GM19023 (cell line): ENCODE measurements at regions not wholly inside any gene's neighbourhood (a gene's known extent, or its start where the extent isn't known, plus 50 kb on each side); places are given as distances from the start of the nearest gene placed in this dataset.

Source experiments
- ATAC-seq: cut with Tn5 transposase; IDR thresholded peaks from one replicate; pipeline ENCODE4 v1.9.1; 2021; ENCODE audit warnings: mild to moderate bottlenecking, moderate library complexity; ENCODE audit not compliant: unreplicated experiment

DNA sequence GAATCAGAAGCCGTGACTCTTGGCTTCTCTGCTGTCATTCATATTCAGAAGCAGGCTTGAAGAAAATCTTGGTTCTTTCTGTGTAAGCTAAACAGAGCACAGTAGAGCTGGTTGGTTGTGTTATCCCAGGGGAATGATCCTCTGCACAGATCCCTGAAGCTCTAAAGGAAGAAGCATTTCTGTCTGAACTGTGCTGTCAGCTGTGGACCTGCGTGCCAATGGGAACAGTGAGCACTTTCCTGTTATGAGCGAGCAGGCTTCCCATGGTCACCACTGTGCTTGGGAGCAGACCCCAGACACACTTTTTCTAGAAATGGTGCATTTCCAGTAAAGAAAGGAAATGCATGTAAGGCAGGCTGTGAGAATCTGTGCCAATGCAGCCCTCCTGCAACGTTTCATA lies 490.2 kb downstream of the EPM2A start:
- no peak for ATAC-seq

- ATAC-seq, result no peak
These were observed 487.5 kb downstream of the EPM2A start for GRCh38 chr6:145247692-145248419.

DNA sequence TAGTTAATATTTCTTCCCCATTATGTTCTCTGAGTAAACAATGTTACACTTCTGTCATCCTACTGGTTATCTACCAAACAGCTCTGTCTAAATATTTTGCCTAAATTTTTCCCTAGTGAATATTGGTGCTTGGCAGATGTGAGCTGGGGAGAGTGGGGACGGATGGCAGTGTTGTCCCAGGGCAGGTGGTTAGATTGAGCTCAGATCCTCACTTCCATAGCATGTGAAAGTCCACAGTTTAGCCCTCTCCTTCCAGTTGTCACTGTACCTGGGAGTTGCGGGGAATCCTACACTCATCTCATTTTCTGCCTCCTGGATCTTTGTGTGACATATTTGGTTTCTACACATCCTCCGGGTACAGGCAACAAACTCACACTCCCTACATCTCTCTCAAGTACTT lies 484.9 kb downstream of the EPM2A start:
- ATAC-seq, result no peak

- ATAC-seq, result no peak
These were observed 482.6 kb downstream of the EPM2A start for GRCh38 chr6:145252737-145253136.

DNA sequence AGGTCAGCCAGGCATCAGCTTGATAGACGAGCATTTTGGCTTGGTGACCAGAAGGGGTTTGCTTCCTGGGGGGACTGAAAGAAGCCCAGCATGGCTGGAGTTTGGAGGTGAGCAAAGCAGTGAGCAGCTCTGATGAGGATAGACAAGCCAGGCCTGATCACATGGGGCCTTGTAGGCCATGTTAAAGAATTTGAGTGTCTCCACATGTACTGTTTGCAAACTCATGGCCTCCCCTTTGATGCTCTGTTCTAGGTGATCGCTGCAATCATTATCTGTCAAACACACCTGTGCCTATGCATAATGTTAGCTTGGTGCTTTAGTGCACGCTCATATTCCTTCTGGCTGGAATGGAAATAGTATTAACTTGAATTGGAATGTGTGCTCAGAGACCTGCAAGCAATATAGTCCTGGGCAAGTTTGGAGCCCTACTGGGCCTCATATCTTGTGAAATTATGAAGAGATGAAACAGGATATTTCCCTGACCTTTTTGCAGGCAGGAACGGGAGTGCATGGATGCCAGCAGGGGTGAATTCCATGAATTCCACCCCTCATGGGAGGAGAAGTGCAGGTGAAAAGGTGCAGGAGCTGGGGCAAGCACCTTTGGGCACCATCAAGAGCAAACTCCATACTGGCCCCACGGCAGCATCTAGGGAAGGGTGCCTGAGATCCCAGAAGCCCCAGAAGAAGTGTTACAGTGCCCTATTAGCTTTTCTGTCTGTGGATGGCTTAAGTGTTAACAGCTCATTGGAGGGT lies 480.5 kb downstream of the EPM2A start:
- ATAC-seq, result no peak

- no peak for ATAC-seq
These were observed 477.6 kb downstream of the EPM2A start for GRCh38 chr6:145257704-145258103.

GRCh38 chr6:145258122-145258521 lies 477.2 kb downstream of the EPM2A start:
- no peak for ATAC-seq

- ATAC-seq, result no peak
These were observed 474.7 kb downstream of the EPM2A start for GRCh38 chr6:145260484-145261175.

- ATAC-seq, result no peak
These were observed 473.6 kb downstream of the EPM2A start for GRCh38 chr6:145261758-145262157.

- no peak for ATAC-seq
These were observed 472.5 kb downstream of the EPM2A start for GRCh38 chr6:145262771-145263170.

- ATAC-seq, result no peak
These were observed 471.5 kb downstream of the EPM2A start for GRCh38 chr6:145263778-145264211.

GRCh38 chr6:145266432-145267075 lies 468.8 kb downstream of the EPM2A start:
- ATAC-seq, result no peak

DNA sequence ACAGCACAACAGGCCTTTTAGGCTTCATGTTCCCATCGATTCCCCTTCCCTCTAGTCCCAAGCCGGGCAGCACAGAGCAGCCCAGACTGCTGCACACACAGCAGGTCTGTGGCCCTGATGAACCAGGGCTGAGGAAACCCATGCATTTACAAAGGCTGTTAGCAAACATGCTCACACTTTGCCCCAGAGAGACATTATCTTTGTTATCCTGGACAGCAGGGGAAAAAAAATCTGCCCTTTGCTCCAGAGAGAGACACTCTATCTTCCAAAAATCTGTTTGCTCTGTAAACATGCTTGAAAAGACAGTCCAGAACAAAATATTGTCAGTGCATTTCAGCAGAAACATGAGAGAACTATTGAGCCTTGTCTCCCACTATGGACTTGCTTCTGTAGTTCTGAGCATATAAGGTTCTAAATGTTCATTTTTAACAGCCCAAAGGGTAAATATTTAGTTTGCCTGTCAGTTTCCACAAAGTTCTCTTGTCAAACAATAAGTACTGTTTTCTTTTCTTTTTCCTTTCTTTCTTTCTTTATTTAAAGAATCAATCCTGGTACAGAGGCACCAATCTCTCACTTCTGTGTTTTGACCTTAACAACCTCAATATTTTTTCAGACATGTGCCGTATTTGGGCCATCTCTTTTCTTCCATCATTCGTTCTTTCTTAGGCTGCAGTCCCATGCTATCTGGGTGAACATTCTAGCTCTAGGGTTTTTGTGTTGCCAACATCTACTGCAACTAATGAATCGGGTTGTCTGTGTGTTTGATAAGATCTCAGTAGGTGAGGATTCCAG lies 468.0 kb downstream of the EPM2A start:
- ATAC-seq, result no peak

DNA sequence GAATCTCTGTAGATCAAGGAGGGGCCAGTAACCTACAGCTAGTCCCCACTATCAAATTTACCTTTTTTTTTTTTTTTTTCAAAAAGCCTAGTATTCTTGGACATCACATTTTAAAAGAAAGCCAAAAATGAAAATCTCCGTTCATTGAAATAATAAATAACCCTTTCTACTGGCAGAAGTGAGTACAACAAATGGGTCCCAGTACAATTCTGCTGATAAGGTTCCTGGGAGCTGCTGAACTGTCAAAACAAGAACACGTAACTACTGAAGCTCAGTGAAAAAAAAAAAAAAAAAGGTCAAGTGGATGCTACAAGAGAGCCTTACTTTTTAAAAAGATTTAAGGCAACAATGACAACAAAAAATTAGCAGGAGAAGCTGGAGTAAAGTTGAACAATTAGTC lies 464.9 kb downstream of the EPM2A start:
- no peak for ATAC-seq

DNA sequence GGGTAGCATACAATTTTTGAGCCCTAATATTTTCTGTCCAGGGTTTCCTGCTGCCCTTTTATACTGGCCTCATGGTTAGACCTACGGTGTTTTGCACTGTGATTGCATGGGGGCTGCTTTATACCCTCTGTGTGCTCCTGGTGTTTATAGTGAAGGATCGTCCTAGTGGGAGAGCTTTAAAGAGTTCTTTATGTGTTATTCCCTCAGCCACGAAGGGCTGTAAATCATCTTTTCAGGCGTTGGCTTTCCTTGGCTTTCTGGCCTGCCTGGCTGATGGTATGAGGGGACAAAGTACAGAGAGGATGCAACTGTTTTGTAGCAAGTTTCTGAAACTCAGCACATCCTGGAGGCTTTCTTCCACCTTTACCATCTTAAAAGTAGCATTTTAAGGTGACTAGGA lies 464.3 kb downstream of the EPM2A start:
- ATAC-seq, result no peak

DNA sequence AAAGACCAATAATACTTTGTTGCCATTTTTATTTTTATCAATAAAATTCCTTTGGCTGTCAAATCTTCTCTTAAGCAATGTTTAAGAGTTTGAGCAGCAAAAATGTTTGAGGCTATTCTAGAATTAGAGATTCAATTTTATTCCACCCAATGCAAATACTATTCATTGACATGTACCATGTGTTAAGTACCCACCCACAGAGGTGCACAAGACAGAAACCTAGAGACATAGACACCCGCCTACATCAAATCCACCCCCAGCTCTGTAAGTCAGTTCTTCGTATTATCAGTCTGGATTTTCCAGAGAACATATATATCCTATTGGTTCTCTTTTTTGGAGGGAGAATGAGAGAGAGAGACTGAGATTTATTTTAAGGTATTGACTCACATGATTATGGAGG lies 463.7 kb downstream of the EPM2A start:
- no peak for ATAC-seq

DNA sequence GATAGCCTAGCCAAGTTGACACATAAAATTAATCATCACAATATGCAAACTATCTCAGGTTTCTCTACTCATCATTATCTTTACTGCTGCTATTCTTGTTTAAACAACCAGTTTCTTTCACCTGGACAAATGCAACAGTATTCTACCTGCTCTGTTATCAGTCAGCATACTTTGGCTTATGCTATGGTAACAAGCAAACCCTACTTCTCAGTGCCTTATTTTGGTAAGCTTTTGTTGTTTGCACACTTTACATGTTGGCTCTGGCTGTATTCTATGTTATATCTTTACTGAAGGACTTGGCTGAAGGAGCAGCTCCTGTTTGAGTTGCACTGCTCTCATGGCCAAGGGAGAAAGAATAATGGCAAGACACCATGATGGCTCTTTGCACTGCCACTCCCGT lies 463.1 kb downstream of the EPM2A start:
- ATAC-seq, result no peak

DNA sequence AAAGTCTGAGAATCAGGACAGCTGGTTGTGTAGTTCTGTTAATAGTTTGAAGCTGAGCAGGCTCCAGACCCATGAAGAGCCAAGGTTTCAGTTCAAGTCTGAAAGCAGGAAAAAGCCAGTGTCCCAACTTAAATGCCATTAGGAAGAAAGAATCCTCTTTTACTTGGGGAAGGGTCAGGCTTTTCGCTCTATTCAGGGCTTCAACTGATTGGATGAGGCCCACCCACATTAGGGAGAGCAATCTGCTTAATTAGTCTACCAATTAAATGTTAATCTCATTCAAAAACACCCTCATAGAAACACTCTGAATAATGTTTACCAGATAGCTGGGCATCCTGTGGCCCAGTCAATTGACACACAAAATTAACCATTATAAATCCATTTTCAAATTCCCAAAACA lies 462.2 kb downstream of the EPM2A start:
- no peak for ATAC-seq

GRCh38 chr6:145274083-145274482 lies 461.2 kb downstream of the EPM2A start:
- no peak for ATAC-seq

DNA sequence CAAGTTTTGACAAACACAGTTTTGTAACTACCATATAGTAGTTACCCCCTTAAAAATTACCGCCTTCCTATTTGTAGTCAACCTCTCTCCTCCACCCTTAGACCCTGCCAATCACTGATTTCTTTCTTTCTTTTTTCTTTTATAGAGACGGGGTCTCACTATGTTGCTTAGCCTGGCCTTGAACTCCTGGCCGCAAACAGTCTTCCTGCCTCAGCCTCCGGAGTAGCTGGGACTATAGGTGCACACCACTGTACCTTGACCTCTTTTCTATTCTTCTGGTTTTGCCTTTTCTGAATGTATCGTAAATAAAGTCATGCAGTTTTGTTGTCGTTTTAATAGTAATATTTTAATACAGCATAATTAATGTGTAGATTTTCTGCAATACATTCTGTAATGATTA lies 460.3 kb downstream of the EPM2A start:
- ATAC-seq, result no peak

- no peak for ATAC-seq
These were observed 459.5 kb downstream of the EPM2A start for GRCh38 chr6:145275787-145276186.
